ENCODE measurements at regions not wholly inside any gene's neighbourhood (a gene's known extent, or its start where the extent isn't known, plus 50 kb on each side); places are given as distances from the start of the nearest gene placed in this dataset.

- no peak for DNase-seq
Measured at GRCh38 chr2:221264318-221264717, 307.8 kb downstream of the EPHA4 start.

GRCh38 chr2:221267773-221268425 lies 304.2 kb downstream of the EPHA4 start:
- DNase-seq = peak in 1 of 3 experiments; percentile 4

GRCh38 chr2:221268631-221269030 lies 303.5 kb downstream of the EPHA4 start:
- DNase-seq = no peak

- DNase-seq = no peak
Measured at GRCh38 chr2:221270806-221271205, 301.3 kb downstream of the EPHA4 start.

GRCh38 chr2:221272729-221273128 lies 299.4 kb downstream of the EPHA4 start:
- DNase-seq = no peak

GRCh38 chr2:221276033-221276432 lies 296.1 kb downstream of the EPHA4 start:
- DNase-seq = no peak

- no peak for DNase-seq
Measured at GRCh38 chr2:221276601-221277000, 295.5 kb downstream of the EPHA4 start.

- no peak for DNase-seq
Measured at GRCh38 chr2:221282386-221282785, 289.7 kb downstream of the EPHA4 start.

GRCh38 chr2:221283896-221284545 lies 288.1 kb downstream of the EPHA4 start:
- no peak for DNase-seq

- no peak for DNase-seq
Measured at GRCh38 chr2:221285148-221285547, 287.0 kb downstream of the EPHA4 start.

- DNase-seq = no peak
Measured at GRCh38 chr2:221286406-221286805, 285.7 kb downstream of the EPHA4 start.

GRCh38 chr2:221289389-221289788 lies 282.7 kb downstream of the EPHA4 start:
- DNase-seq = no peak

GRCh38 chr2:221289846-221290245 lies 282.3 kb downstream of the EPHA4 start:
- no peak for DNase-seq

GRCh38 chr2:221293949-221294742 lies 278.0 kb downstream of the EPHA4 start:
- no peak for DNase-seq

- DNase-seq = peak in 2 of 3 experiments; percentile 28 to 78
Measured at GRCh38 chr2:221304916-221305315, 267.2 kb downstream of the EPHA4 start.

- DNase-seq = no peak
Measured at GRCh38 chr2:221308507-221309066, 263.5 kb downstream of the EPHA4 start.

- DNase-seq = peak in 1 of 3 experiments; percentile 20
Measured at GRCh38 chr2:221309892-221310583, 262.1 kb downstream of the EPHA4 start.

- no peak for DNase-seq
Measured at GRCh38 chr2:221310730-221311129, 261.4 kb downstream of the EPHA4 start.

- DNase-seq = no peak
Measured at GRCh38 chr2:221312634-221313033, 259.5 kb downstream of the EPHA4 start.

GRCh38 chr2:221314786-221315185 lies 257.3 kb downstream of the EPHA4 start:
- no peak for DNase-seq

- peak in 1 of 3 experiments; percentile 41 for DNase-seq
Measured at GRCh38 chr2:221318376-221319130, 253.6 kb downstream of the EPHA4 start.

GRCh38 chr2:221322741-221323140 lies 249.4 kb downstream of the EPHA4 start:
- DNase-seq = no peak

Data from NCI-H1417 (cell line).